Motor neuron (in vitro differentiated cells): ENCODE measurements at regions not wholly inside any gene's neighbourhood (a gene's known extent, or its start where the extent isn't known, plus 50 kb on each side); places are given as distances from the start of the nearest gene placed in this dataset.
A peak's percentile ranks its signal among the peaks of the same experiment; 100 is the strongest.

Experiments used
- ATAC-seq, 8 experiments: fragments of 200-7000 bp; cut with Tn5 transposase; replicated peaks in 6 of 8; 2 replicates each; pipeline ENCODE4 v1.8.0; 2021; ENCODE audit warnings: mild to moderate bottlenecking in 8 of 8, moderate library complexity in 8 of 8
- H3K27ac ChIP-seq, 2 donors: fragments of 250-450 bp; sonication (Bioruptor Pico); 2 replicates each; pipeline ENCODE4 v1.9.0; 2021; ENCODE audit warnings: antibody characterized with exemption in 2 of 2, mild to moderate bottlenecking in 2 of 2, moderate library complexity in 1 of 2
- H3K4me1 ChIP-seq, 2 donors: fragments of 250-450 bp; sonication (Bioruptor Pico); replicated peaks in 1 of 2; 2 replicates each; pipeline ENCODE4 v1.6.1; 2021; ENCODE audit warnings: antibody characterized with exemption in 2 of 2, mild to moderate bottlenecking in 2 of 2, moderate library complexity in 1 of 2
- H3K4me3 ChIP-seq, 5 donors: fragments of 250-450 bp; sonication (Bioruptor Pico); 2 replicates each; pipeline ENCODE4 v1.9.0; 2021; ENCODE audit warnings: antibody characterized with exemption in 5 of 5, mild to moderate bottlenecking in 5 of 5, moderate library complexity in 4 of 5
- WGBS, 10 experiments: fragments of 450-650 bp; shearing (Covaris generic); methylation state at CpG; one replicate each; pipeline ENCODE4 v1.0.0; 2022; 5-methylcytosine and 5-hydroxymethylcytosine counted together
- in situ Hi-C, 9 experiments: fragments of 400-800 bp; cut with MboI; loops; one replicate each; pipeline ENCODE4 v1.15.0; 2021; ENCODE audit warnings: low sequenced_read_pairs in 9 of 9, low pct_unique_long_range_greater_than_20kb in 2 of 9; ENCODE audit not compliant: unreplicated experiment in 9 of 9

GRCh38 chr18:30056528-30056927 is 986.0 kb downstream of the DSC3 start:
- Histone ChIP-seq H3K4me3 (no peak overlapping the region), H3K27ac (no peak overlapping the region), H3K4me1 (no peaks in the 10 kb centered on the region)
- no peak for ATAC-seq
- 0 to 94% (median 56%) methylated on average over 1 to 2 of the region's 2 CpGs; no CpG with 5 or more reads in 1 of the 10 experiments for WGBS, 10 experiments
- in situ Hi-C loops, result no loop called here

- Histone ChIP-seq H3K4me1 (no peaks in the 10 kb centered on the region), H3K4me3 (no peak overlapping the region), H3K27ac (no peak overlapping the region)
- no peak for ATAC-seq
- 0 to 90% (median 47%) methylated on average over 1 to 4 of the region's 5 CpGs; no CpG with 5 or more reads in 2 of the 10 experiments for WGBS, 10 experiments
- in situ Hi-C loops, result no loop called here
These were observed 998.0 kb downstream of the DSC3 start for GRCh38 chr18:30044496-30044895.

- no peak overlapping the region for H3K27ac ChIP-seq
- in situ Hi-C loops, result no loop called here
- no peaks in the 10 kb centered on the region for H3K4me1 ChIP-seq
- H3K4me3 ChIP-seq, result no peak overlapping the region
- no peak for ATAC-seq
These were observed 1003.3 kb downstream of the DSC3 start for GRCh38 chr18:30039201-30039600.

- Histone ChIP-seq H3K27ac (no peak overlapping the region), H3K4me1 (no peaks in the 10 kb centered on the region), H3K4me3 (no peak overlapping the region)
- no peak for ATAC-seq
- in situ Hi-C loops, result no loop called here
- 0 to 94% (median 76%) methylated on average over 1 to 3 of the region's 3 CpGs; no CpG with 5 or more reads in 2 of the 10 experiments for WGBS, 10 experiments
These were observed 1007.7 kb downstream of the DSC3 start for GRCh38 chr18:30034818-30035217.

- H3K4me3 ChIP-seq, result no peak overlapping the region
- 0 to 92% (median 50%) methylated on average over 2 of the region's 2 CpGs; no CpG with 5 or more reads in 2 of the 10 experiments for WGBS, 10 experiments
- no peaks in the 10 kb centered on the region for H3K4me1 ChIP-seq
- in situ Hi-C loops, result loop anchor here in 1 of 9 experiments (25.0 kb wide), 1 partner anchor 104 kb away; no protein-coding TSS in a partner anchor
- peak in 1 of 8 experiments; percentile 29 for ATAC-seq
- H3K27ac ChIP-seq, result no peak overlapping the region
These were observed 1026.4 kb downstream of the DSC3 start for GRCh38 chr18:30016179-30016578.

GRCh38 chr18:30004965-30005364 is 1037.6 kb downstream of the DSC3 start:
- no peak for ATAC-seq
- no peak overlapping the region for H3K4me3 ChIP-seq
- H3K27ac ChIP-seq, result no peak overlapping the region
- in situ Hi-C loops, result loop anchor here in 1 of 9 experiments (25.0 kb wide), 1 partner anchor 93 kb away; no protein-coding TSS in a partner anchor
- H3K4me1 ChIP-seq, result no peaks in the 10 kb centered on the region
- WGBS, 10 experiments, result 9 to 100% (median 92%) methylated on average over 1 of the region's 1 CpG; no CpG with 5 or more reads in 3 of the 10 experiments

- H3K4me1 ChIP-seq, result peaks cover 0 to 3% of the 10 kb centered on the region in 2 donors
- no peak overlapping the region for H3K27ac ChIP-seq
- in situ Hi-C loops, result no loop called here
- WGBS, 10 experiments, result 29 to 83% (median 50%) methylated on average over 1 of the region's 1 CpG; no CpG with 5 or more reads in 3 of the 10 experiments
- peak in 2 of 8 experiments; percentile 38 to 93 for ATAC-seq
- no peak overlapping the region for H3K4me3 ChIP-seq
These were observed 1060.3 kb downstream of the DSC3 start for GRCh38 chr18:29982218-29982617.

GRCh38 chr18:29979881-29980280 is 1062.7 kb downstream of the DSC3 start:
- in situ Hi-C loops, result no loop called here
- WGBS, 10 experiments, result 0 to 82% (median 67%) methylated on average over 1 of the region's 1 CpG; no CpG with 5 or more reads in 3 of the 10 experiments
- H3K4me1 ChIP-seq, result peaks cover 0 to 3% of the 10 kb centered on the region in 2 donors

GRCh38 chr18:29969876-29970275 is 1072.7 kb downstream of the DSC3 start:
- Histone ChIP-seq H3K4me1 (no peaks in the 10 kb centered on the region), H3K4me3 (no peak overlapping the region), H3K27ac (no peak overlapping the region)
- no peak for ATAC-seq
- in situ Hi-C loops, result no loop called here

More at GRCh38 chr18:29979881-29980280, 1062.7 kb downstream of the DSC3 start:
- Histone ChIP-seq H3K4me3 (no peak overlapping the region), H3K27ac (no peak overlapping the region)
- no peak for ATAC-seq

GRCh38 chr18:29962579-29962978 is 1080.0 kb downstream of the DSC3 start:
- in situ Hi-C loops, result no loop called here
- 0 to 92% (median 83%) methylated on average over 1 to 3 of the region's 3 CpGs; no CpG with 5 or more reads in 1 of the 10 experiments for WGBS, 10 experiments
- Histone ChIP-seq H3K4me1 (no peaks in the 10 kb centered on the region), H3K4me3 (no peak overlapping the region), H3K27ac (no peak overlapping the region)
- no peak for ATAC-seq

GRCh38 chr18:29960539-29960938 is 1082.0 kb downstream of the DSC3 start:
- ATAC-seq, result no peak
- no peaks in the 10 kb centered on the region for H3K4me1 ChIP-seq

GRCh38 chr18:29930231-29930630 is 1112.3 kb downstream of the DSC3 start:
- in situ Hi-C loops, result no loop called here
- Histone ChIP-seq H3K4me1 (no peaks in the 10 kb centered on the region), H3K27ac (no peak overlapping the region), H3K4me3 (no peak overlapping the region)
- no peak for ATAC-seq
- 0 to 100% (median 57%) methylated on average over 1 of the region's 1 CpG for WGBS, 10 experiments

More at GRCh38 chr18:29960539-29960938, 1082.0 kb downstream of the DSC3 start:
- Histone ChIP-seq H3K27ac (no peak overlapping the region), H3K4me3 (no peak overlapping the region)
- in situ Hi-C loops, result no loop called here

GRCh38 chr18:29928081-29928480 is 1114.5 kb downstream of the DSC3 start:
- H3K27ac ChIP-seq, result no peak overlapping the region
- no peak overlapping the region for H3K4me3 ChIP-seq
- in situ Hi-C loops, result no loop called here
- 2 to 100% (median 66%) methylated on average over 2 to 6 of the region's 6 CpGs; no CpG with 5 or more reads in 1 of the 10 experiments for WGBS, 10 experiments
- no peaks in the 10 kb centered on the region for H3K4me1 ChIP-seq
- peak in 2 of 8 experiments; percentile 26 to 32 for ATAC-seq

- in situ Hi-C loops, result no loop called here
- ATAC-seq, result no peak
- Histone ChIP-seq H3K4me3 (no peak overlapping the region), H3K27ac (no peak overlapping the region), H3K4me1 (no peaks in the 10 kb centered on the region)
- 0 to 100% (median 100%) methylated on average over 1 of the region's 1 CpG; no CpG with 5 or more reads in 1 of the 10 experiments for WGBS, 10 experiments
These were observed 1117.0 kb downstream of the DSC3 start for GRCh38 chr18:29925566-29925965.
